GM23338 (cell line): ENCODE measurements at regions not wholly inside any gene's neighbourhood (a gene's known extent, or its start where the extent isn't known, plus 50 kb on each side); places are given as distances from the start of the nearest gene placed in this dataset.

ENCODE experiments used
- ATAC-seq: fragments of 200-7000 bp; cut with Tn5 transposase; 3 replicates; pipeline ENCODE4 v1.9.1; 2020
- DNase-seq: peaks from one replicate; pipeline ENCODE4 v3.0.0-alpha.2; 2015; ENCODE audit warnings: low spot score
- H2AFZ ChIP-seq: fragments of 200-600 bp; sonication (generic); 2 replicates; pipeline ENCODE4 v1.8.0; 2016; ENCODE audit warnings: antibody characterized with exemption, mild to moderate bottlenecking, moderate library complexity
- H3F3A ChIP-seq: fragments of 200-600 bp; sonication (generic); replicated peaks from 2 replicates; pipeline ENCODE4 v1.8.0; 2017; ENCODE audit warnings: antibody characterized with exemption, mixed run types, low read depth
- H3K27ac ChIP-seq: fragments of 200-600 bp; sonication (generic); 2 replicates; pipeline ENCODE4 v1.6.1; 2016; ENCODE audit warnings: low read depth
- H3K27me3 ChIP-seq: fragments of 200-600 bp; sonication (generic); 2 replicates; pipeline ENCODE4 v1.8.0; 2016; ENCODE audit warnings: mild to moderate bottlenecking, mixed run types, moderate library complexity; ENCODE audit not compliant: insufficient read depth
- H3K36me3 ChIP-seq: fragments of 200-600 bp; sonication (generic); 2 replicates; pipeline ENCODE4 v1.8.0; 2016; ENCODE audit warnings: mild to moderate bottlenecking; ENCODE audit not compliant: insufficient read depth
- H3K4me1 ChIP-seq: fragments of 200-600 bp; sonication (generic); 2 replicates; pipeline ENCODE4 v1.8.0; 2016; ENCODE audit warnings: mild to moderate bottlenecking, moderate library complexity; ENCODE audit not compliant: insufficient read depth
- H3K4me2 ChIP-seq: fragments of 200-600 bp; sonication (generic); 2 replicates; pipeline ENCODE4 v1.7.1; 2017; ENCODE audit warnings: mixed run types
- H3K4me3 ChIP-seq: fragments of 200-600 bp; sonication (generic); 2 replicates; pipeline ENCODE4 v1.6.1; 2016; ENCODE audit warnings: mixed run types
- H3K79me2 ChIP-seq: fragments of 200-600 bp; sonication (generic); replicated peaks from 2 replicates; pipeline ENCODE4 v1.8.0; 2017; ENCODE audit warnings: mild to moderate bottlenecking; ENCODE audit not compliant: insufficient read depth
- H3K9me2 ChIP-seq: fragments of 200-600 bp; sonication (generic); 2 replicates; pipeline ENCODE4 v1.8.0; 2017; ENCODE audit not compliant: insufficient read depth
- H4K20me1 ChIP-seq: fragments of 200-600 bp; sonication (generic); replicated peaks from 2 replicates; pipeline ENCODE4 v1.8.0; 2017; ENCODE audit warnings: mild to moderate bottlenecking; ENCODE audit not compliant: insufficient read depth
- H3K27ac Mint-ChIP-seq: 2 replicates; pipeline ENCODE4 v1.8.0; 2020; ENCODE audit warnings: inconsistent platforms, mild to moderate bottlenecking, moderate library complexity, mixed read lengths
- H3K27me3 Mint-ChIP-seq: 3 replicates; pipeline ENCODE4 v1.8.0; 2022; ENCODE audit warnings: low read depth, mild to moderate bottlenecking, moderate library complexity, mixed read lengths, inconsistent platforms; ENCODE audit not compliant: insufficient read depth, poor library complexity
- H3K36me3 Mint-ChIP-seq: 3 replicates; pipeline ENCODE4 v1.8.0; 2021; ENCODE audit warnings: low read depth, mild to moderate bottlenecking, inconsistent platforms, moderate library complexity, mixed read lengths
- H3K4me1 Mint-ChIP-seq: 3 replicates; pipeline ENCODE4 v1.8.0; 2020; ENCODE audit warnings: mild to moderate bottlenecking, inconsistent platforms, mixed read lengths
- H3K4me3 Mint-ChIP-seq: 3 replicates; pipeline ENCODE4 v1.8.0; 2021; ENCODE audit warnings: moderate library complexity, mild to moderate bottlenecking, inconsistent platforms, mixed read lengths
- H3K9me3 Mint-ChIP-seq: 3 replicates; pipeline ENCODE4 v1.8.0; 2020; ENCODE audit warnings: moderate library complexity, mild to moderate bottlenecking, inconsistent platforms, mixed read lengths
- CREB1 ChIP-seq: fragments of 250-450 bp; sonication (Bioruptor Pico); IDR thresholded peaks from 2 replicates; pipeline ENCODE4 v1.5.0; 2020; ENCODE audit warnings: low read depth, mild to moderate bottlenecking, moderate library complexity
- EZH2 ChIP-seq: fragments of 200-600 bp; sonication (generic); IDR thresholded peaks from one replicate; pipeline ENCODE4 v1.8.0; 2017; ENCODE audit warnings: antibody characterized with exemption, mild to moderate bottlenecking, low read depth; ENCODE audit not compliant: unreplicated experiment
- EZH2phosphoT487 ChIP-seq: fragments of 200-600 bp; sonication (generic); IDR thresholded peaks from one replicate; pipeline ENCODE4 v1.8.1; 2018; ENCODE audit warnings: antibody characterized with exemption; ENCODE audit not compliant: unreplicated experiment
- JUNB ChIP-seq: IDR thresholded peaks from one replicate; pipeline ENCODE4 v1.6.1; 2016; ENCODE audit warnings: antibody characterized with exemption; ENCODE audit not compliant: unreplicated experiment
- POLR2AphosphoS5 ChIP-seq: IDR thresholded peaks from 2 replicates; pipeline ENCODE4 v1.6.1; 2016; ENCODE audit warnings: antibody characterized with exemption, low read depth
- STAT1 ChIP-seq: IDR thresholded peaks from one replicate; pipeline ENCODE4 v1.6.1; 2016; ENCODE audit warnings: antibody characterized with exemption; ENCODE audit not compliant: unreplicated experiment
- ZNF114 ChIP-seq: fragments of 250-450 bp; sonication (Bioruptor Pico); IDR thresholded peaks from 2 replicates; pipeline ENCODE4 v1.5.0; 2020; ENCODE audit warnings: mild to moderate bottlenecking, moderate library complexity
- ZNF331 ChIP-seq: fragments of 250-450 bp; sonication (Bioruptor Pico); IDR thresholded peaks from 2 replicates; pipeline ENCODE4 v1.5.0; 2020; ENCODE audit warnings: low read depth, mild to moderate bottlenecking, moderate library complexity
- TF ChIP-seq, protein P1 (sequence below): IDR thresholded peaks from 2 replicates; pipeline ENCODE4 v1.6.1; 2016; ENCODE audit warnings: antibody characterized with exemption
- TF ChIP-seq, protein P2 (sequence below), 2 experiments: fragments of 200-600 bp in 1 of 2; sonication (generic) in 1 of 2; conservative IDR thresholded peaks; 2 replicates each; pipeline versions ENCODE4 v1.5.1 to v1.6.1; 2016 to 2017; ENCODE audit warnings: antibody characterized with exemption in 2 of 2, low read depth in 2 of 2, mild to moderate bottlenecking in 2 of 2, moderate library complexity in 1 of 2
- TF ChIP-seq, protein P3 (sequence below): IDR thresholded peaks from one replicate; pipeline ENCODE4 v1.6.1; 2018; ENCODE audit warnings: antibody characterized with exemption; ENCODE audit not compliant: unreplicated experiment

DNA sequence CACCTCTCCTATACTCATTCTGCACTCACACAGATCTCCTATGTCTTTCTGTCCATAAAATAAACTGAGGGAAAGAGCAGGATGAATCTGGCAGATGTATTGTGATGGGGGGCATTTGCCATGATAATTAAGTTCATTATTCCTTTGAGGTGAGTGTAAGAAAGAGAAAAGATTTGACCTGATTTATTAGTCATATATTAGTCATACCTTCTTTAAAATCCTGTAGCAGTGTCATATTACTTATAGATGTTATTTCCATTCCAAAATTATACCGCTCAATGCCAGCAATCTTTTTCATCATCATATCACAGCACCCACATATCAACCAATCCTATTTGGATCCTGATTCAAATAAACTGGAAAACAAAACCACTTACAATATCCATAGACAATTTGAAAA is 733.3 kb upstream of the SLC35B3 start (continued):
- no peak for TF ChIP-seq JUNB
- no peak for TF ChIP-seq EZH2
- no peak for TF ChIP-seq POLR2AphosphoS5
- TF ChIP-seq ZNF331 (CRISPR knock-in tag), result no peak
- TF ChIP-seq, protein P1, sequence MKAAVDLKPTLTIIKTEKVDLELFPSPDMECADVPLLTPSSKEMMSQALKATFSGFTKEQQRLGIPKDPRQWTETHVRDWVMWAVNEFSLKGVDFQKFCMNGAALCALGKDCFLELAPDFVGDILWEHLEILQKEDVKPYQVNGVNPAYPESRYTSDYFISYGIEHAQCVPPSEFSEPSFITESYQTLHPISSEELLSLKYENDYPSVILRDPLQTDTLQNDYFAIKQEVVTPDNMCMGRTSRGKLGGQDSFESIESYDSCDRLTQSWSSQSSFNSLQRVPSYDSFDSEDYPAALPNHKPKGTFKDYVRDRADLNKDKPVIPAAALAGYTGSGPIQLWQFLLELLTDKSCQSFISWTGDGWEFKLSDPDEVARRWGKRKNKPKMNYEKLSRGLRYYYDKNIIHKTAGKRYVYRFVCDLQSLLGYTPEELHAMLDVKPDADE, result no peak
- no peak for TF ChIP-seq EZH2phosphoT487
- TF ChIP-seq ZNF114 (CRISPR knock-in tag), result no peak

DNA sequence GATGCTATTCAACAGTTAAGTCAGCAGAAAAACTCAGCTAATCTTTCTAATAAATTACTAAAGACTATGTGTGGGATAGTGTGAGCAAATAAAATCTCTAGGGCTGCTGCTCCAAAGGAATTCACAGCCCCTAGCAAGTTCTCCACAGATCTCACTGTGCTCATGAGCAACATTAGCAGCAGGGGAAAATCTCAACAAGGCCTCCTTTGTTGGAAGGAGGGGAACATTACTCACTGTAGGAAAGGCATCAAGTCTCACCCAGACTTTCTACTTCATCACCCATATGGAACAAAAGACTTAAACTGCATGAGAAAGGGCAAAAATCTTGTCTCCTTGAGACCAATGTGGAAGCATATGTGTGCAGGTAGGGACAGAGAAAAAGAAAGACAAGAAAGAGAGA is 726.4 kb upstream of the SLC35B3 start:
- Mint-ChIP-seq H3K4me3 (no peak overlapping the region), H3K27me3 (no peaks in the 10 kb centered on the region), H3K27ac (no peak overlapping the region), H3K4me1 (no peaks in the 10 kb centered on the region), H3K36me3 (no peaks in the 10 kb centered on the region; the same call in 2 of the 3 replicates), H3K9me3 (peaks cover 9% of the 10 kb centered on the region)
- Histone ChIP-seq H3K79me2 (no peaks in the 10 kb centered on the region), H3F3A (no peaks in the 10 kb centered on the region), H3K4me1 (no peaks in the 10 kb centered on the region), H3K4me2 (no peak overlapping the region), H2AFZ (no peak overlapping the region), H4K20me1 (no peaks in the 10 kb centered on the region), H3K27ac (no peak overlapping the region), H3K27me3 (no peaks in the 10 kb centered on the region), H3K4me3 (no peak overlapping the region), H3K36me3 (no peaks in the 10 kb centered on the region), H3K9me2 (no peaks in the 10 kb centered on the region)
- ATAC-seq (no peak), DNase-seq (no peak)
- TF ChIP-seq ZNF114 (CRISPR knock-in tag), result no peak
- TF ChIP-seq EZH2, result no peak
- TF ChIP-seq STAT1, result no peak

DNA sequence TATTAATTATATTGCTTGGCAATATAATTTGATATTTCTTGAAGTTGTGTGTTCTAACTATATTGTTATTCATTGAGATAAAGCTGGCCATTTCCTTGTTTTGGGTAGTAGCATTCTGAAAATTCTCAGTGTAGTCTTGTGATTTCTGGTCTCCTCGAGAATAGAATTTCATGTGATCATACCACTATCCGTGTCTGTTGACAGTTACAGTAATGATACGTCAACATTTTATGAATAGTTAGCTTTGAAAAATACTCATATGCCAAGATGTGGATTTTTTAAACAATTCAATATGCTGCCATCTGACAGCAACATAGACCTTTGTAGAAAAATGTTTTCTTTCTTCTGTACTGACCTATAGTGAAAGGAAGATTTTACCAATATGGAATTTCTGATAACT is 723.7 kb upstream of the SLC35B3 start:
- Mint-ChIP-seq H3K4me1 (no peaks in the 10 kb centered on the region), H3K9me3 (peaks cover 9% of the 10 kb centered on the region), H3K27ac (no peak overlapping the region), H3K4me3 (no peak overlapping the region), H3K27me3 (no peaks in the 10 kb centered on the region), H3K36me3 (no peaks in the 10 kb centered on the region; the same call in 2 of the 3 replicates)
- H3K36me3 ChIP-seq, result no peaks in the 10 kb centered on the region
- no peak overlapping the region for H3K4me3 ChIP-seq
- no peaks in the 10 kb centered on the region for H3K4me1 ChIP-seq
- H2AFZ ChIP-seq, result no peak overlapping the region
- no peak overlapping the region for H3K27ac ChIP-seq
- DNase-seq (no peak), ATAC-seq (no peak)
- H3K9me2 ChIP-seq, result no peaks in the 10 kb centered on the region; the same call in 1 of the 2 replicates
- TF ChIP-seq STAT1 (no peak), POLR2AphosphoS5 (no peak), EZH2phosphoT487 (no peak), CREB1 (CRISPR knock-in tag) (no peak), ZNF331 (CRISPR knock-in tag) (no peak)
- TF ChIP-seq, protein P2, sequence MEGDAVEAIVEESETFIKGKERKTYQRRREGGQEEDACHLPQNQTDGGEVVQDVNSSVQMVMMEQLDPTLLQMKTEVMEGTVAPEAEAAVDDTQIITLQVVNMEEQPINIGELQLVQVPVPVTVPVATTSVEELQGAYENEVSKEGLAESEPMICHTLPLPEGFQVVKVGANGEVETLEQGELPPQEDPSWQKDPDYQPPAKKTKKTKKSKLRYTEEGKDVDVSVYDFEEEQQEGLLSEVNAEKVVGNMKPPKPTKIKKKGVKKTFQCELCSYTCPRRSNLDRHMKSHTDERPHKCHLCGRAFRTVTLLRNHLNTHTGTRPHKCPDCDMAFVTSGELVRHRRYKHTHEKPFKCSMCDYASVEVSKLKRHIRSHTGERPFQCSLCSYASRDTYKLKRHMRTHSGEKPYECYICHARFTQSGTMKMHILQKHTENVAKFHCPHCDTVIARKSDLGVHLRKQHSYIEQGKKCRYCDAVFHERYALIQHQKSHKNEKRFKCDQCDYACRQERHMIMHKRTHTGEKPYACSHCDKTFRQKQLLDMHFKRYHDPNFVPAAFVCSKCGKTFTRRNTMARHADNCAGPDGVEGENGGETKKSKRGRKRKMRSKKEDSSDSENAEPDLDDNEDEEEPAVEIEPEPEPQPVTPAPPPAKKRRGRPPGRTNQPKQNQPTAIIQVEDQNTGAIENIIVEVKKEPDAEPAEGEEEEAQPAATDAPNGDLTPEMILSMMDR (conservative IDR thresholded peaks at IDR 0.05; ENCODE audit: low read depth in 2 of 2), result no peak
- TF ChIP-seq, protein P3, sequence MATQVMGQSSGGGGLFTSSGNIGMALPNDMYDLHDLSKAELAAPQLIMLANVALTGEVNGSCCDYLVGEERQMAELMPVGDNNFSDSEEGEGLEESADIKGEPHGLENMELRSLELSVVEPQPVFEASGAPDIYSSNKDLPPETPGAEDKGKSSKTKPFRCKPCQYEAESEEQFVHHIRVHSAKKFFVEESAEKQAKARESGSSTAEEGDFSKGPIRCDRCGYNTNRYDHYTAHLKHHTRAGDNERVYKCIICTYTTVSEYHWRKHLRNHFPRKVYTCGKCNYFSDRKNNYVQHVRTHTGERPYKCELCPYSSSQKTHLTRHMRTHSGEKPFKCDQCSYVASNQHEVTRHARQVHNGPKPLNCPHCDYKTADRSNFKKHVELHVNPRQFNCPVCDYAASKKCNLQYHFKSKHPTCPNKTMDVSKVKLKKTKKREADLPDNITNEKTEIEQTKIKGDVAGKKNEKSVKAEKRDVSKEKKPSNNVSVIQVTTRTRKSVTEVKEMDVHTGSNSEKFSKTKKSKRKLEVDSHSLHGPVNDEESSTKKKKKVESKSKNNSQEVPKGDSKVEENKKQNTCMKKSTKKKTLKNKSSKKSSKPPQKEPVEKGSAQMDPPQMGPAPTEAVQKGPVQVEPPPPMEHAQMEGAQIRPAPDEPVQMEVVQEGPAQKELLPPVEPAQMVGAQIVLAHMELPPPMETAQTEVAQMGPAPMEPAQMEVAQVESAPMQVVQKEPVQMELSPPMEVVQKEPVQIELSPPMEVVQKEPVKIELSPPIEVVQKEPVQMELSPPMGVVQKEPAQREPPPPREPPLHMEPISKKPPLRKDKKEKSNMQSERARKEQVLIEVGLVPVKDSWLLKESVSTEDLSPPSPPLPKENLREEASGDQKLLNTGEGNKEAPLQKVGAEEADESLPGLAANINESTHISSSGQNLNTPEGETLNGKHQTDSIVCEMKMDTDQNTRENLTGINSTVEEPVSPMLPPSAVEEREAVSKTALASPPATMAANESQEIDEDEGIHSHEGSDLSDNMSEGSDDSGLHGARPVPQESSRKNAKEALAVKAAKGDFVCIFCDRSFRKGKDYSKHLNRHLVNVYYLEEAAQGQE, result no peak
- no peak overlapping the region for H3K4me2 ChIP-seq
- no peaks in the 10 kb centered on the region for H3K79me2 ChIP-seq
- H4K20me1 ChIP-seq, result no peaks in the 10 kb centered on the region
- H3K27me3 ChIP-seq, result no peaks in the 10 kb centered on the region
- no peaks in the 10 kb centered on the region for H3F3A ChIP-seq
